HUES6 (cell line): ENCODE measurements at regions not wholly inside any gene's neighbourhood (a gene's known extent, or its start where the extent isn't known, plus 50 kb on each side); places are given as distances from the start of the nearest gene placed in this dataset.

ENCODE experiments used
- H3K27ac ChIP-seq: 2 replicates; pipeline ENCODE4 v1.7.0; 2013; ENCODE audit warnings: low read depth, mild to moderate bottlenecking, low read length, inconsistent platforms
- H3K27me3 ChIP-seq: 2 replicates; pipeline ENCODE4 v1.6.1; 2013; ENCODE audit warnings: low read length; ENCODE audit not compliant: control insufficient read depth, insufficient read depth
- H3K36me3 ChIP-seq: 2 replicates; pipeline ENCODE4 v1.6.1; 2013; ENCODE audit warnings: low read length; ENCODE audit not compliant: control insufficient read depth, insufficient read depth
- H3K4me1 ChIP-seq: 2 replicates; pipeline ENCODE4 v1.6.1; 2013; ENCODE audit warnings: low read length; ENCODE audit not compliant: control insufficient read depth, insufficient read depth
- H3K4me3 ChIP-seq: 2 replicates; pipeline ENCODE4 v1.5.1; 2013; ENCODE audit warnings: low read depth, low read length
- H3K9ac ChIP-seq: one replicate; pipeline ENCODE4 v1.6.1; 2013; ENCODE audit warnings: mild to moderate bottlenecking, low read length
- H3K9me3 ChIP-seq: 2 replicates; pipeline ENCODE4 v1.6.1; 2013; ENCODE audit warnings: low read depth, low read length; ENCODE audit not compliant: control insufficient read depth, insufficient read depth

GRCh38 chr18:24763765-24764513 is 303.5 kb downstream of the HRH4 start:
- Histone ChIP-seq H3K4me3 (no peak overlapping the region), H3K27ac (no peak overlapping the region), H3K27me3 (no peaks in the 10 kb centered on the region), H3K9ac (no peak overlapping the region), H3K9me3 (peaks cover under 1% of the 10 kb centered on the region; the same call in 1 of the 2 replicates), H3K36me3 (no peaks in the 10 kb centered on the region), H3K4me1 (no peaks in the 10 kb centered on the region)

- Histone ChIP-seq H3K36me3 (no peaks in the 10 kb centered on the region), H3K4me1 (no peaks in the 10 kb centered on the region), H3K9ac (no peak overlapping the region), H3K4me3 (no peak overlapping the region), H3K27ac (no peak overlapping the region), H3K9me3 (peaks cover 2% of the 10 kb centered on the region; the same call in 1 of the 2 replicates), H3K27me3 (no peaks in the 10 kb centered on the region)
Measured at GRCh38 chr18:24764766-24765165, 304.3 kb downstream of the HRH4 start.

- Histone ChIP-seq H3K27ac (no peak overlapping the region), H3K4me1 (no peaks in the 10 kb centered on the region), H3K9ac (no peak overlapping the region), H3K4me3 (no peak overlapping the region), H3K9me3 (peaks cover 2% of the 10 kb centered on the region; the same call in 1 of the 2 replicates), H3K27me3 (no peaks in the 10 kb centered on the region), H3K36me3 (no peaks in the 10 kb centered on the region)
Measured at GRCh38 chr18:24766376-24766775, 305.9 kb downstream of the HRH4 start.

GRCh38 chr18:24770311-24771024 is 310.0 kb downstream of the HRH4 start:
- Histone ChIP-seq H3K4me3 (no peak overlapping the region), H3K4me1 (no peaks in the 10 kb centered on the region), H3K36me3 (no peaks in the 10 kb centered on the region), H3K9me3 (0 out of 2 replicates have a peak, but pooled peaks cover 2% of the 10 kb centered on the region), H3K27ac (no peak overlapping the region), H3K9ac (no peak overlapping the region), H3K27me3 (no peaks in the 10 kb centered on the region)

- H3K27ac ChIP-seq = no peak overlapping the region
- no peaks in the 10 kb centered on the region for H3K27me3 ChIP-seq
- no peak overlapping the region for H3K4me3 ChIP-seq
- no peak overlapping the region for H3K9ac ChIP-seq
- H3K36me3 ChIP-seq = no peaks in the 10 kb centered on the region
- H3K4me1 ChIP-seq = no peaks in the 10 kb centered on the region
- 0 out of 2 replicates have a peak, but pooled peaks cover 2% of the 10 kb centered on the region for H3K9me3 ChIP-seq
Measured at GRCh38 chr18:24771300-24771699, 310.9 kb downstream of the HRH4 start.

GRCh38 chr18:24773101-24773500 is 312.7 kb downstream of the HRH4 start:
- no peaks in the 10 kb centered on the region for H3K27me3 ChIP-seq
- H3K27ac ChIP-seq = no peak overlapping the region
- no peaks in the 10 kb centered on the region for H3K4me1 ChIP-seq
- H3K4me3 ChIP-seq = no peak overlapping the region
- no peak overlapping the region for H3K9ac ChIP-seq
- no peaks in the 10 kb centered on the region for H3K36me3 ChIP-seq
- 0 out of 2 replicates have a peak, but pooled peaks cover 5% of the 10 kb centered on the region for H3K9me3 ChIP-seq

- H3K27me3 ChIP-seq = no peaks in the 10 kb centered on the region
- H3K36me3 ChIP-seq = no peaks in the 10 kb centered on the region
- no peak overlapping the region for H3K9ac ChIP-seq
- 0 out of 2 replicates have a peak, but pooled peaks cover 3% of the 10 kb centered on the region for H3K9me3 ChIP-seq
- H3K4me1 ChIP-seq = peaks cover 4% of the 10 kb centered on the region; the same call in 1 of the 2 replicates
- no peak overlapping the region for H3K4me3 ChIP-seq
- H3K27ac ChIP-seq = no peak overlapping the region
Measured at GRCh38 chr18:24776019-24776418, 315.6 kb downstream of the HRH4 start.

GRCh38 chr18:24778810-24779418 is 318.5 kb downstream of the HRH4 start:
- H3K9me3 ChIP-seq = 0 out of 2 replicates have a peak, but pooled peaks cover 3% of the 10 kb centered on the region
- H3K4me1 ChIP-seq = peaks cover 4% of the 10 kb centered on the region; the same call in 1 of the 2 replicates
- no peak overlapping the region for H3K4me3 ChIP-seq
- no peak overlapping the region for H3K27ac ChIP-seq
- H3K27me3 ChIP-seq = no peaks in the 10 kb centered on the region
- H3K9ac ChIP-seq = no peak overlapping the region
- no peaks in the 10 kb centered on the region for H3K36me3 ChIP-seq

- H3K27me3 ChIP-seq = no peaks in the 10 kb centered on the region
- H3K27ac ChIP-seq = no peak overlapping the region
- no peak overlapping the region for H3K9ac ChIP-seq
- H3K36me3 ChIP-seq = no peaks in the 10 kb centered on the region
- peaks cover 4% of the 10 kb centered on the region; the same call in 1 of the 2 replicates for H3K4me1 ChIP-seq
- H3K9me3 ChIP-seq = no peaks in the 10 kb centered on the region
- H3K4me3 ChIP-seq = no peak overlapping the region
Measured at GRCh38 chr18:24782566-24782965, 322.1 kb downstream of the HRH4 start.

- no peaks in the 10 kb centered on the region for H3K9me3 ChIP-seq
- H3K9ac ChIP-seq = no peak overlapping the region
- no peaks in the 10 kb centered on the region for H3K4me1 ChIP-seq
- H3K36me3 ChIP-seq = no peaks in the 10 kb centered on the region
- H3K27me3 ChIP-seq = no peaks in the 10 kb centered on the region
- H3K4me3 ChIP-seq = no peak overlapping the region
- H3K27ac ChIP-seq = no peak overlapping the region
Measured at GRCh38 chr18:24785019-24785418, 324.6 kb downstream of the HRH4 start.

- no peak overlapping the region for H3K4me3 ChIP-seq
- H3K9ac ChIP-seq = no peak overlapping the region
- H3K27me3 ChIP-seq = no peaks in the 10 kb centered on the region
- no peak overlapping the region for H3K27ac ChIP-seq
- H3K36me3 ChIP-seq = no peaks in the 10 kb centered on the region
- no peaks in the 10 kb centered on the region for H3K9me3 ChIP-seq
- H3K4me1 ChIP-seq = 0 out of 2 replicates have a peak, but pooled peaks cover 3% of the 10 kb centered on the region
Measured at GRCh38 chr18:24786027-24786426, 325.6 kb downstream of the HRH4 start.
